Type B pancreatic cell (in vitro differentiated cells): ENCODE measurements at regions not wholly inside any gene's neighbourhood (a gene's known extent, or its start where the extent isn't known, plus 50 kb on each side); places are given as distances from the start of the nearest gene placed in this dataset.

Source experiments
- DNase-seq: peaks from one replicate; pipeline ENCODE4 v3.0.0; 2021; ENCODE audit warnings: mixed read lengths; ENCODE audit not compliant: unreplicated experiment; ENCODE audit errors: extremely low spot score
- H3K27ac Mint-ChIP-seq: 2 replicates; pipeline ENCODE4 v1.8.0; 2021; ENCODE audit warnings: mild to moderate bottlenecking, mixed read lengths
- H3K27me3 Mint-ChIP-seq: 2 replicates; pipeline ENCODE4 v1.8.0; 2021; ENCODE audit warnings: mixed read lengths
- H3K36me3 Mint-ChIP-seq: 2 replicates; pipeline ENCODE4 v1.8.0; 2021; ENCODE audit warnings: mixed read lengths
- H3K4me1 Mint-ChIP-seq: one replicate; pipeline ENCODE4 v1.8.0; 2021; ENCODE audit warnings: mixed read lengths; ENCODE audit not compliant: unreplicated experiment
- H3K4me3 Mint-ChIP-seq: 2 replicates; pipeline ENCODE4 v1.8.0; 2021; ENCODE audit warnings: mild to moderate bottlenecking, mixed read lengths
- H3K9me3 Mint-ChIP-seq: 2 replicates; pipeline ENCODE4 v1.8.0; 2021; ENCODE audit warnings: mixed read lengths
- TF ChIP-seq, protein P1 (sequence below): fragments of 200-600 bp; sonication (generic); conservative IDR thresholded peaks from 2 replicates; pipeline ENCODE4 v1.5.0; 2021; ENCODE audit warnings: antibody characterized with exemption, mild to moderate bottlenecking

DNA sequence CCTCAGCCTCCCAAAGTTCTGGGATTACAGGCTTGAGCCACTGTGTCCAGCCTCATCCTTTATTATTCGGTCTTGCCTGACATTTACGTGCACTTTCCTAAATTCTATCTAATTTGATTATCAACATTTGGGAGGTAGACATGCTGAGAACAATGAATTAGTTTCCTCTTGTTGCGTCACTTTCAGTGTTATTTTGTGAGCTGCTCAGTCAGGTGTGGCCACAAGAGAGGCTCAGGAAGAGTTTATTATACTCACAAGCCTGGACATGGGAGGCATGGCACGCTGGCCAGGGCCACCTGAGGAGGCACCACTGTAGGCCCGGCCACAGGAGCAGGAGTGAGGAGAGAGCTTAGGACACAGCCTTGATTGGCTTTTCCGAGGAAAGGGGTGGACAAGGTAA lies 59.7 kb upstream of the RBFOX2 start:
- Mint-ChIP-seq H3K36me3 (no peaks in the 10 kb centered on the region), H3K9me3 (no peaks in the 10 kb centered on the region), H3K4me1 (no peaks in the 10 kb centered on the region), H3K27ac (no peak overlapping the region), H3K27me3 (no peaks in the 10 kb centered on the region), H3K4me3 (no peak overlapping the region)
- DNase-seq = no peak
- TF ChIP-seq, protein P1, sequence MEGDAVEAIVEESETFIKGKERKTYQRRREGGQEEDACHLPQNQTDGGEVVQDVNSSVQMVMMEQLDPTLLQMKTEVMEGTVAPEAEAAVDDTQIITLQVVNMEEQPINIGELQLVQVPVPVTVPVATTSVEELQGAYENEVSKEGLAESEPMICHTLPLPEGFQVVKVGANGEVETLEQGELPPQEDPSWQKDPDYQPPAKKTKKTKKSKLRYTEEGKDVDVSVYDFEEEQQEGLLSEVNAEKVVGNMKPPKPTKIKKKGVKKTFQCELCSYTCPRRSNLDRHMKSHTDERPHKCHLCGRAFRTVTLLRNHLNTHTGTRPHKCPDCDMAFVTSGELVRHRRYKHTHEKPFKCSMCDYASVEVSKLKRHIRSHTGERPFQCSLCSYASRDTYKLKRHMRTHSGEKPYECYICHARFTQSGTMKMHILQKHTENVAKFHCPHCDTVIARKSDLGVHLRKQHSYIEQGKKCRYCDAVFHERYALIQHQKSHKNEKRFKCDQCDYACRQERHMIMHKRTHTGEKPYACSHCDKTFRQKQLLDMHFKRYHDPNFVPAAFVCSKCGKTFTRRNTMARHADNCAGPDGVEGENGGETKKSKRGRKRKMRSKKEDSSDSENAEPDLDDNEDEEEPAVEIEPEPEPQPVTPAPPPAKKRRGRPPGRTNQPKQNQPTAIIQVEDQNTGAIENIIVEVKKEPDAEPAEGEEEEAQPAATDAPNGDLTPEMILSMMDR = no peak

DNA sequence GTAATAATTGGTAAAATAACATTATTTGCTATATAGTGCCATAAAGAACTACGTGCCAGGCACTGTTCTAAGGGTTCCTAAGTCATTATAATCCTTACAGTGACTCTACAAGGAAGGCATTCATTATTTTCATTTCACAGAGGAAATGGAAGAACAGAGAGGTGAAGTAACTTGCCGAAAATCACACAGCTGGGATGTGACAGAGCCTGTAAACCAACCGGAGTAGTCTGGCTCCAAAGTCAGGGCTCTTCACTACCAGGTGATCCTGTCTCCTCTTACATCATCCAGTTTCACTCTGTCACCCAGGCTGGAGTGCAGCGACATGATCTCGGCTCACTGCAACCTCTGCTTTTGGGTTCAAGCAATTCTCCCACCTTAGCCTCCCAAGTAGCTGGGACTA lies 59.2 kb upstream of the RBFOX2 start:
- Mint-ChIP-seq H3K4me1 (no peaks in the 10 kb centered on the region), H3K4me3 (no peak overlapping the region), H3K9me3 (no peaks in the 10 kb centered on the region), H3K36me3 (no peaks in the 10 kb centered on the region), H3K27me3 (no peaks in the 10 kb centered on the region), H3K27ac (no peak overlapping the region)
- DNase-seq = no peak
- TF ChIP-seq, protein P1 = no peak

DNA sequence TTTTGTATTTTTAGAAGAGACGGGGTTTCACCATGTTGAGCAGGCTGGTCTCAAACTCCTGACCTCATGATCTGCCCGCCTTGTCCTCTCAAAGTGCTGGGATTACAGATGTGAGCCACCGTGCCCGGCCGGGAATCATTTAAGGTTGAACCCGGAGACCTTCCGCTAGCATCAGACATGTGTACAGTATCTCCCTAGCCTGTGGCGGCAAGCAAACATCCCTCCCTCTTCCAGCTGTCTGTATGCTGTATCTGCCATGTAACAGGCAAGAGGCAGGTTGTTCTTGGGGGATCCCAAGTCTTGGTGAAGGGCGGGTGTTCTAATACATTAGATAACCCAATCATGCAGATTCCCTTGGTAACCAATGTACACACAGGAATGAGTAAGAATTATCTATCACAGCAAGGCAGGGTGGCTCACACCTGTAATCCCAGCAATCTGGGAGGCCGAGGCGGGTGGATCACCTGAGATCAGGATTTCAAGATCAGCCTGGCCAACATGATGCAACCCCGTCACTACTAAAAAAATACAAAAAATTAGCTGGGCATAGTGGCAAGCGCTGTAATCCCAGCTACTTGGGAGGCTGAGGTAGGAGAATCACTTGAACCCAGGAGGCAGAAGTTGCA lies 58.1 kb upstream of the RBFOX2 start:
- H3K4me1 Mint-ChIP-seq = no peaks in the 10 kb centered on the region
- TF ChIP-seq, protein P1 = no peak
- H3K9me3 Mint-ChIP-seq = no peaks in the 10 kb centered on the region
- no peak for DNase-seq
- no peaks in the 10 kb centered on the region for H3K27me3 Mint-ChIP-seq
- no peak overlapping the region for H3K27ac Mint-ChIP-seq
- no peak overlapping the region for H3K4me3 Mint-ChIP-seq
- no peaks in the 10 kb centered on the region for H3K36me3 Mint-ChIP-seq

DNA sequence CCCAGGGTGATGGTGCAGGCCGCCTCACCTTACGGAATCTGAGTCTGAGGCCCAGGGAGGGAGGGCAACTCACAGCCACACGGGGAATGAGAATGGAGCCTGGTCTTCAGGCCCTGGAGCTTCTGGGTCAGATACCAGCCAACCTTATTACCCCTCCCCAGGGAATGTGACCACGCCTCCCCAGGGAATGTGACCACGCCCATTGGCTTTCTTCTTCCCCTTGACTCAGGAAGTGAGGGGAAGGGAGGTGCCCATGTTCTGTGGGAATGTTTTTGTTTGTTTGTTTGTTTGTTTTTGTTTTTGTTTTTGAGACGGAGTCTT lies 57.5 kb upstream of the RBFOX2 start:
- no peak for DNase-seq
- Mint-ChIP-seq H3K27ac (no peak overlapping the region), H3K4me1 (no peaks in the 10 kb centered on the region), H3K4me3 (no peak overlapping the region), H3K36me3 (no peaks in the 10 kb centered on the region), H3K27me3 (no peaks in the 10 kb centered on the region), H3K9me3 (no peaks in the 10 kb centered on the region)
- TF ChIP-seq, protein P1 = no peak

DNA sequence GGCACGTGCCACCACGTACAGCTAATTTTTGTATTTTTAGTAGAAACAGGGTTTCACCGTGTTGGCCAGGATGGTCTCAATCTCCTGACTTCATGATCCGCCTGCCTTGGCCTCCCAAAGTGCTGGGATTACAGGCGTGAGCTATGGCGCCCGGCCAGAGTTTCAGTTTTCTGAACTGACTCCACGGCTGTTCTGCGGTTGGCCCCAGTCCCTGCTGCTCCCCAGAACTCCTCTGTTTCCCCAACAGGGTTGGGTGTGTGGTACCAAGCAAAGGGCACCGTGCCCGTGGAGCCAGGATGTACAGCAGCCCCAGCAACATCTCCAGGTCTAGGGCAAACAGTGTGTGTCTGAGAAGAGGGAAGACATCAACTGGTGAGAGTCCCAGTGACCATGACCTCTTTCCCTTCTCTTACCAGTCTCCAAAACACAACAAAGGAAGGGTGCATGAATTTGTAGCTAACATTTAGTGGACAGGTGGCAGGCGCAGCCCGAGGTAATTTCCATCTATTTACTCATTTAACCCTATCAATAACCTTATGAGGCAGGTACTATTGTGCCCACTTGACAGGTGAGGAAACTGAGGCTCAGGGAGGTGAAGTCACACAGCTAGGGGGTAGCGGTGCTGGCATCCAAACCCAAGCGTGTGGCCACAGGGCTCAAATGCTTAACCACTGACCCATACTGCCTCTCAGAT lies 57.0 kb upstream of the RBFOX2 start:
- Mint-ChIP-seq H3K27ac (no peak overlapping the region), H3K9me3 (no peaks in the 10 kb centered on the region), H3K4me1 (no peaks in the 10 kb centered on the region), H3K36me3 (no peaks in the 10 kb centered on the region), H3K27me3 (no peaks in the 10 kb centered on the region), H3K4me3 (no peak overlapping the region)
- DNase-seq = no peak
- TF ChIP-seq, protein P1 = no peak
